ENCODE measurements at regions not wholly inside any gene's neighbourhood (a gene's known extent, or its start where the extent isn't known, plus 50 kb on each side); places are given as distances from the start of the nearest gene placed in this dataset.

- Histone ChIP-seq H3K79me2 (ENCODE audit: low read depth) (no peaks in the 10 kb centered on the region), H3K36me3 (no peaks in the 10 kb centered on the region), H3K4me2 (no peak overlapping the region), H3K4me1 (no peaks in the 10 kb centered on the region), H3F3A (ENCODE audit: low read depth) (no peaks in the 10 kb centered on the region), H3K27ac (no peak overlapping the region), H3K9me3 (ENCODE audit: low read depth) (no peaks in the 10 kb centered on the region), H4K20me1 (ENCODE audit: low read depth) (no peaks in the 10 kb centered on the region), H2AFZ (replicated peaks) (no peak overlapping the region), H3K9ac (no peak overlapping the region), H3K4me3 (no peak overlapping the region), H3K27me3 (no peaks in the 10 kb centered on the region)
- no peak overlapping the region for H3K4me3 Mint-ChIP-seq
- TF ChIP-seq EZH2phosphoT487 (IDR thresholded peaks at IDR 0.05) (no peak), EZH2 (IDR thresholded peaks at IDR 0.05) (no peak), CTCF (IDR thresholded peaks at IDR 0.05) (no peak)
- no peaks in the 10 kb centered on the region for H3K9me3 Mint-ChIP-seq
- H3K27me3 Mint-ChIP-seq (ENCODE audit: insufficient read depth, low read depth): peaks cover 2% of the 10 kb centered on the region
- H3K4me1 Mint-ChIP-seq: no peaks in the 10 kb centered on the region
- no peaks in the 10 kb centered on the region for H3K36me3 Mint-ChIP-seq
- no peak overlapping the region for H3K27ac Mint-ChIP-seq
- no peak for DNase-seq (ENCODE audit: low spot score)
These were observed 121.8 kb upstream of the C11orf87 start for GRCh38 chr11:109300211-109300610.

DNA sequence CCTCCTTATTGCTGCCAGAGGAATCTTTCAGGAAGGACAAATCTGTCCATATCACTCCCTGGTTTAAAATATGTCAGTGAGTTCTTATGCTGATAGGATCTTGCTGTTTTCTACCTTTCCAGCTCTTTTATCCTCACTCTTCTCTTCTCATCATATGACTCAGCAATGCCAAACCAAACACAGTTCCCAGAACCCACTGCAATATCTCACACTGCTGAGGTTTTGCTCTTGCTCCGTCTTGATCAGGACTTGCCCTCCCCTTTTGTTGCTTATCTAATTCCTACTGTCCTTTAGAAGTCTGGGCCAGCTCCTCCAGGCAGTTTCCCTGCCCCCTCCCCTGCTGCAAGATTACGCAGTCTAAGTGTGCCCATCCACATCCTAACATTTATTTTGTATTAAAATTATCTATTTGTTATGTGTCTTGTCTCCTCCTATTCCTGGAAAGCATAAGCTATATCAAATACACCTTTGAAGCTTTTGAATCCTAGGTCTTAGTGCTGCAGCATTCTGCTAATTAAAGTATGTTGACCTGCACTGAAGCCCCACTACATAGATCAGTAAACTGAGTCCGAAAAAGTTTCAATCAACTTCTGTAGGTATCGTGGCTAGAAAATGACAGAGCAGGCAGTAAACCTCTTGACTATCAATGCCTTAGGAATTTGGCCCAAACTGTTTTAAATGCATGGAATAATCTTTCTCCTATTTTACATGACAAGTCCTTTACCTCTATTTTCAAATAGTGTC, 119.2 kb upstream of the C11orf87 start:
- Histone ChIP-seq H3K4me2 (no peak overlapping the region), H3K9me3 (ENCODE audit: low read depth) (no peaks in the 10 kb centered on the region), H4K20me1 (ENCODE audit: low read depth) (no peaks in the 10 kb centered on the region), H3K4me1 (no peaks in the 10 kb centered on the region), H3K27ac (no peak overlapping the region), H3K4me3 (no peak overlapping the region), H2AFZ (replicated peaks) (no peak overlapping the region), H3K27me3 (no peaks in the 10 kb centered on the region), H3K79me2 (ENCODE audit: low read depth) (no peaks in the 10 kb centered on the region), H3K9ac (no peak overlapping the region), H3F3A (ENCODE audit: low read depth) (no peaks in the 10 kb centered on the region), H3K36me3 (no peaks in the 10 kb centered on the region)
- peaks cover 4% of the 10 kb centered on the region for H3K27me3 Mint-ChIP-seq (ENCODE audit: insufficient read depth, low read depth)
- H3K4me3 Mint-ChIP-seq: no peak overlapping the region
- no peak for DNase-seq (ENCODE audit: low spot score)
- H3K4me1 Mint-ChIP-seq: no peaks in the 10 kb centered on the region
- no peaks in the 10 kb centered on the region for H3K36me3 Mint-ChIP-seq
- no peak overlapping the region for H3K27ac Mint-ChIP-seq
- no peaks in the 10 kb centered on the region for H3K9me3 Mint-ChIP-seq
- TF ChIP-seq CTCF (IDR thresholded peaks at IDR 0.05): no peak
- no peak for TF ChIP-seq EZH2phosphoT487 (IDR thresholded peaks at IDR 0.05)
- TF ChIP-seq EZH2 (IDR thresholded peaks at IDR 0.05): no peak

- H3K79me2 ChIP-seq (ENCODE audit: low read depth): no peaks in the 10 kb centered on the region
- H3F3A ChIP-seq (ENCODE audit: low read depth): no peaks in the 10 kb centered on the region
- no peak overlapping the region for H3K27ac Mint-ChIP-seq
- no peak overlapping the region for H3K4me3 Mint-ChIP-seq
- no peaks in the 10 kb centered on the region for H3K27me3 ChIP-seq
- no peaks in the 10 kb centered on the region for H3K4me1 Mint-ChIP-seq
- H3K27me3 Mint-ChIP-seq (ENCODE audit: insufficient read depth, low read depth): peaks cover 2% of the 10 kb centered on the region
- no peaks in the 10 kb centered on the region for H3K4me1 ChIP-seq
- no peak overlapping the region for H3K4me3 ChIP-seq
- H3K36me3 Mint-ChIP-seq: no peaks in the 10 kb centered on the region
- H3K36me3 ChIP-seq: no peaks in the 10 kb centered on the region
- no peaks in the 10 kb centered on the region for H3K9me3 Mint-ChIP-seq
- no peak overlapping the region for H3K9ac ChIP-seq
- no peak for DNase-seq (ENCODE audit: low spot score)
- TF ChIP-seq EZH2phosphoT487 (IDR thresholded peaks at IDR 0.05): no peak
- TF ChIP-seq EZH2 (IDR thresholded peaks at IDR 0.05): no peak
- no peak for TF ChIP-seq CTCF (IDR thresholded peaks at IDR 0.05)
- H3K9me3 ChIP-seq (ENCODE audit: low read depth): no peaks in the 10 kb centered on the region
- no peak overlapping the region for H3K4me2 ChIP-seq
- no peaks in the 10 kb centered on the region for H4K20me1 ChIP-seq (ENCODE audit: low read depth)
- H3K27ac ChIP-seq: no peak overlapping the region
- peak overlapping the region; percentile 8 for H2AFZ ChIP-seq (replicated peaks)
These were observed 118.6 kb upstream of the C11orf87 start for GRCh38 chr11:109303342-109303741.

Measured in neural progenitor cell (in vitro differentiated cells).